ENCODE measurements at regions not wholly inside any gene's neighbourhood (a gene's known extent, or its start where the extent isn't known, plus 50 kb on each side); places are given as distances from the start of the nearest gene placed in this dataset.

DNA sequence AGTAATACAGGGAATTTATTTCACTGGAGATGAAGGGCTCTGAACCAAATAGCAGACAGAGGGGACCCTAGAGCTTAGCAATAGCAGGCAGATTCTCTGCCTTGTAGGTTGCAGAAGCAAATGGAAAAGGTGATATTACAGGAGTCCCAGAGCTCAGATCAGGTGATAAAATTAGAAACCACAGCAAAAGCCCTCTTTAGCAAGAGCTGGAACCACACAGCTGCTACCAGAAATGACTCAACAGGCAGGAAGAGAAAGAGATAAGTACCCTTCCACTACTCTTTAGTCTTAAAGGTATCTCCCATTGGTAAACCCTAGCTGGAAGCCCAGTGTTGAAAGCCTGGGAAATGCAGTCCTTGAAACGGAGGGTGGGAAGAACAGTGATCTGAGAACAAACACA is 535.6 kb upstream of the GHITM start:
- TF ChIP-seq, protein P1, sequence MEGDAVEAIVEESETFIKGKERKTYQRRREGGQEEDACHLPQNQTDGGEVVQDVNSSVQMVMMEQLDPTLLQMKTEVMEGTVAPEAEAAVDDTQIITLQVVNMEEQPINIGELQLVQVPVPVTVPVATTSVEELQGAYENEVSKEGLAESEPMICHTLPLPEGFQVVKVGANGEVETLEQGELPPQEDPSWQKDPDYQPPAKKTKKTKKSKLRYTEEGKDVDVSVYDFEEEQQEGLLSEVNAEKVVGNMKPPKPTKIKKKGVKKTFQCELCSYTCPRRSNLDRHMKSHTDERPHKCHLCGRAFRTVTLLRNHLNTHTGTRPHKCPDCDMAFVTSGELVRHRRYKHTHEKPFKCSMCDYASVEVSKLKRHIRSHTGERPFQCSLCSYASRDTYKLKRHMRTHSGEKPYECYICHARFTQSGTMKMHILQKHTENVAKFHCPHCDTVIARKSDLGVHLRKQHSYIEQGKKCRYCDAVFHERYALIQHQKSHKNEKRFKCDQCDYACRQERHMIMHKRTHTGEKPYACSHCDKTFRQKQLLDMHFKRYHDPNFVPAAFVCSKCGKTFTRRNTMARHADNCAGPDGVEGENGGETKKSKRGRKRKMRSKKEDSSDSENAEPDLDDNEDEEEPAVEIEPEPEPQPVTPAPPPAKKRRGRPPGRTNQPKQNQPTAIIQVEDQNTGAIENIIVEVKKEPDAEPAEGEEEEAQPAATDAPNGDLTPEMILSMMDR (IDR thresholded peaks at IDR 0.05) = no peak
- TF ChIP-seq POLR2A (IDR thresholded peaks at IDR 0.05) = no peak

Data from heart left ventricle (tissue), 13 donors.